RWPE2 (cell line): ENCODE measurements at regions not wholly inside any gene's neighbourhood (a gene's known extent, or its start where the extent isn't known, plus 50 kb on each side); places are given as distances from the start of the nearest gene placed in this dataset.

Source experiments
- ATAC-seq: fragments of 200-7000 bp; cut with Tn5 transposase; 3 replicates; pipeline ENCODE4 v1.9.1; 2021; ENCODE audit warnings: low read depth
- DNase-seq: peaks from one replicate; pipeline ENCODE4 v3.0.0-alpha.2; 2020; ENCODE audit warnings: low spot score
- H3K27ac ChIP-seq: fragments of 450-650 bp; 2 replicates; pipeline ENCODE4 v1.5.1; 2017; ENCODE audit warnings: mild to moderate bottlenecking; ENCODE audit not compliant: poor library complexity, severe bottlenecking
- H3K27me3 ChIP-seq: fragments of 250-450 bp; sonication (Bioruptor Pico); 2 replicates; pipeline ENCODE4 v1.5.1; 2021; ENCODE audit warnings: mild to moderate bottlenecking, moderate library complexity; ENCODE audit not compliant: insufficient read depth, poor library complexity, severe bottlenecking
- H3K36me3 ChIP-seq: fragments of 250-450 bp; sonication (Bioruptor Pico); 2 replicates; pipeline ENCODE4 v1.5.1; 2020; ENCODE audit warnings: low read depth, mild to moderate bottlenecking, moderate library complexity
- H3K4me1 ChIP-seq: fragments of 250-450 bp; sonication (Bioruptor Pico); 2 replicates; pipeline ENCODE4 v1.5.1; 2021; ENCODE audit warnings: mild to moderate bottlenecking, moderate library complexity; ENCODE audit not compliant: insufficient read depth, poor library complexity, severe bottlenecking
- H3K4me3 ChIP-seq: fragments of 250-450 bp; sonication (Bioruptor Pico); 2 replicates; pipeline ENCODE4 v1.5.1; 2021; ENCODE audit warnings: mild to moderate bottlenecking, moderate library complexity; ENCODE audit not compliant: severe bottlenecking
- H3K9me3 ChIP-seq: fragments of 250-450 bp; sonication (Bioruptor Pico); 2 replicates; pipeline ENCODE4 v1.5.1; 2021; ENCODE audit warnings: mild to moderate bottlenecking, moderate library complexity; ENCODE audit not compliant: severe bottlenecking
- TF ChIP-seq, protein P1 (sequence below): fragments of 450-650 bp; IDR thresholded peaks from one replicate; pipeline ENCODE4 v1.5.1; 2017; ENCODE audit warnings: mild to moderate bottlenecking, moderate library complexity; ENCODE audit not compliant: poor library complexity, severe bottlenecking

DNA sequence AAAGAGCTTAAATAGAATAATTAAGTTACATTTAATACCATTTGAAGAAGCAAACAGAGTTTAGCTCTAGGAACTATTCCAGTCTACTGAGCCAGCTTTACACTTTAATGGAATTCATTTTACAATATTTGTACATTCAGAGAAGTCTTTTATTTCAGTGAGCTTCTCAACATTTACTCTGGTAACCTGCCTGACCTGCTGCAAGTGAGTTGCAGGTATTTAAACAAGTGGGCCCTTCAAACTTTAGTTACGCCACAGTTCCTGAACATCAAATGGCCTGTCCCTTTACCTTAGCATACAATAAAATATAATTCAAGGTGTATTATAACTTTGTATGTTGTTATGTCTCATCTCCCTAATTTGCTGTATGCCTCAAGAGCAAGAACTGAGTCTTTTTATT, 121.6 kb upstream of the SEMA3C start:
- Histone ChIP-seq H3K4me1 (peaks cover 5% of the 10 kb centered on the region), H3K27me3 (no peaks in the 10 kb centered on the region), H3K9me3 (peaks cover 2% of the 10 kb centered on the region), H3K4me3 (no peak overlapping the region), H3K27ac (no peak overlapping the region), H3K36me3 (no peaks in the 10 kb centered on the region)
- no peak for DNase-seq
- no peak for ATAC-seq
- TF ChIP-seq, protein P1, sequence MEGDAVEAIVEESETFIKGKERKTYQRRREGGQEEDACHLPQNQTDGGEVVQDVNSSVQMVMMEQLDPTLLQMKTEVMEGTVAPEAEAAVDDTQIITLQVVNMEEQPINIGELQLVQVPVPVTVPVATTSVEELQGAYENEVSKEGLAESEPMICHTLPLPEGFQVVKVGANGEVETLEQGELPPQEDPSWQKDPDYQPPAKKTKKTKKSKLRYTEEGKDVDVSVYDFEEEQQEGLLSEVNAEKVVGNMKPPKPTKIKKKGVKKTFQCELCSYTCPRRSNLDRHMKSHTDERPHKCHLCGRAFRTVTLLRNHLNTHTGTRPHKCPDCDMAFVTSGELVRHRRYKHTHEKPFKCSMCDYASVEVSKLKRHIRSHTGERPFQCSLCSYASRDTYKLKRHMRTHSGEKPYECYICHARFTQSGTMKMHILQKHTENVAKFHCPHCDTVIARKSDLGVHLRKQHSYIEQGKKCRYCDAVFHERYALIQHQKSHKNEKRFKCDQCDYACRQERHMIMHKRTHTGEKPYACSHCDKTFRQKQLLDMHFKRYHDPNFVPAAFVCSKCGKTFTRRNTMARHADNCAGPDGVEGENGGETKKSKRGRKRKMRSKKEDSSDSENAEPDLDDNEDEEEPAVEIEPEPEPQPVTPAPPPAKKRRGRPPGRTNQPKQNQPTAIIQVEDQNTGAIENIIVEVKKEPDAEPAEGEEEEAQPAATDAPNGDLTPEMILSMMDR: no peak

DNA sequence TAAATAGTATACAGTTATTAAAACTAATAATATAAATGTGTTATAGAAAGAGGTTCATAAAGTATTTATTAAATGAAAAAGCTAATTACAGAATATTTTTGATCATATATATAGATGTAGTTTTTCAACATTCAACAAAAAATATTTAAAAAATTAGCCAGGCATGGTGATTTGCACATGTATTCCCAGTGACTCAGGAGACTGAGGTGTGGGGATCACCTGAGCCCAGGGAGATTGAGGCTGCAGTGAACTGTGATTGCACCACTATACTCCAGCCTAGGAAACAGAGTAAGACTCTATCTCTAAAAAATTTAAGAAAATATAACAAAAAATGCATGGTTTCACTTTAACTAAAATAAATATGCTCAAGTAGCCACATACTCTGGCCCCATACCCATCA, 118.0 kb upstream of the SEMA3C start:
- TF ChIP-seq, protein P1: no peak
- ATAC-seq (no peak), DNase-seq (no peak)
- H3K36me3 ChIP-seq: no peaks in the 10 kb centered on the region
- H3K9me3 ChIP-seq: no peaks in the 10 kb centered on the region
- H3K4me1 ChIP-seq: peaks cover 5% of the 10 kb centered on the region
- H3K27ac ChIP-seq: no peak overlapping the region
- no peak overlapping the region for H3K4me3 ChIP-seq
- no peaks in the 10 kb centered on the region for H3K27me3 ChIP-seq

DNA sequence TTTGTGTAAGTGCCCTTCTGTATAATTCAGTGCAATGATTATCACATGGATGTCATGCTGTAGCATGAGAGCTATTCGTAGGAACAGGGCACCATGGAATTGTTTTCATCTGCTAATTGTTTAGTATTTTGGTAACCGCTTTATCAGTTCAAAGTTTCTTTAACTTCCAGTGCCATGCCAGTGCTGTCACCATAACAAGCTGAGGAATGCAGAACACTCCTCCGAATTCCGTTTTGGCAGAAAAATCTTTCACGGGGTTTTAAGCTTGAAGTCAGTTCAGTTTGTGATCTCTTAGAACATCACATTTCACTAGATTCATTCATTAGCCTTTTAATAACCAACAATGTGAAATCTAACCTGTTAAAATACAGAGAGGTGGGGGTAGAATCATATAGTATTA, 117.2 kb upstream of the SEMA3C start:
- ATAC-seq (no peak), DNase-seq (no peak)
- TF ChIP-seq, protein P1: no peak
- Histone ChIP-seq H3K27ac (no peak overlapping the region), H3K27me3 (no peaks in the 10 kb centered on the region), H3K4me1 (peaks cover 5% of the 10 kb centered on the region), H3K9me3 (no peaks in the 10 kb centered on the region), H3K36me3 (no peaks in the 10 kb centered on the region), H3K4me3 (no peak overlapping the region)

DNA sequence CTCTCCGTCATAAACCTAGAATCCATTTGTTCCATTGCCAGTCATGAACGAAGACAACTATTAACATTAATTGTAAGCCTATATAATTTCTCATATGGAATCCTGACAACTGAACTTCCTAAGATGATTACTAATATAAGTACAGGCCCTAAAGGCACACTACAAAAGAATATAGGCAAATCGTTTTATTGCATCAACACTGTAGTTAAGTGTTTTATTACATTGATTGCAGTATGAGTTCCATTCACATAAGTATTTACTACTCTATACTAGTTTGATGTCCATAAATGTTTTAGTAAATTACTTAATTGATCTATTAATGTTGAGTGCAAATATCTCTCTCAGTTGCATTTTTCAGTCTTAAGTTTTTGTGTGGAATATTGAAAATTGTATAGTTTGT, 113.1 kb upstream of the SEMA3C start:
- Histone ChIP-seq H3K4me1 (peaks cover 5% of the 10 kb centered on the region), H3K36me3 (no peaks in the 10 kb centered on the region), H3K27ac (no peak overlapping the region), H3K4me3 (no peak overlapping the region), H3K27me3 (no peaks in the 10 kb centered on the region), H3K9me3 (no peaks in the 10 kb centered on the region)
- ATAC-seq: no peak
- DNase-seq: no peak
- TF ChIP-seq, protein P1: no peak

DNA sequence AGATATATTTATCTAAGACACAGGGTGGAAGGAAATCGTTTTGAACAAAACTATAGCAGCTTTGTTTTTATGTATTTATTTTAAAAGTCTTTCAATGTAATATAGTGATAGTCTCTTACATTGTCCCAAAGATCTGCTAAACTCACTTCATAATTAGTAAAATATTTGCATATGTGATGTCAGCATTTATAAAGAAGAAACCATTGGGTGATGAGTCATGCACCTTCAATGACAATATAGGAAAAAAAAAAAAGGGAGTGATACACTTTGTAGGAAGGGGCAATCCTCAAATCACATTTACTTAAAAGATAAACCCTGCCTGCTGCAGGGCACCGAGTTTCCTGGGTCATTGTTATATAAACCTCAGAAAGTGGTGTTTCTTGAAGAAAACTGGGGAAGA, 112.4 kb upstream of the SEMA3C start:
- TF ChIP-seq, protein P1: no peak
- DNase-seq (no peak), ATAC-seq (no peak)
- Histone ChIP-seq H3K36me3 (no peaks in the 10 kb centered on the region), H3K27ac (no peak overlapping the region), H3K9me3 (no peaks in the 10 kb centered on the region), H3K4me3 (no peak overlapping the region), H3K4me1 (peaks cover 3% of the 10 kb centered on the region), H3K27me3 (no peaks in the 10 kb centered on the region)
